A673 (cell line): ENCODE measurements at regions not wholly inside any gene's neighbourhood (a gene's known extent, or its start where the extent isn't known, plus 50 kb on each side); places are given as distances from the start of the nearest gene placed in this dataset.

ENCODE experiments used
- EZH2 ChIP-seq: fragments of 200-600 bp; sonication (generic); IDR thresholded peaks from 2 replicates; pipeline ENCODE4 v1.6.1; 2017; ENCODE audit warnings: borderline replicate concordance, low read depth, mild to moderate bottlenecking, mixed read lengths, antibody characterized with exemption, low read length; ENCODE audit not compliant: poor library complexity, severe bottlenecking
- TF ChIP-seq, protein P1 (sequence below): fragments of 300-800, 200-600 bp; sonication (generic); conservative IDR thresholded peaks from 2 replicates; pipeline ENCODE4 v1.5.1; 2017; ENCODE audit warnings: low read depth, mild to moderate bottlenecking, antibody characterized with exemption, low read length, moderate library complexity, mixed read lengths

GRCh38 chr7:84354030-84354429 is 159.4 kb upstream of the SEMA3A start:
- TF ChIP-seq, protein P1, sequence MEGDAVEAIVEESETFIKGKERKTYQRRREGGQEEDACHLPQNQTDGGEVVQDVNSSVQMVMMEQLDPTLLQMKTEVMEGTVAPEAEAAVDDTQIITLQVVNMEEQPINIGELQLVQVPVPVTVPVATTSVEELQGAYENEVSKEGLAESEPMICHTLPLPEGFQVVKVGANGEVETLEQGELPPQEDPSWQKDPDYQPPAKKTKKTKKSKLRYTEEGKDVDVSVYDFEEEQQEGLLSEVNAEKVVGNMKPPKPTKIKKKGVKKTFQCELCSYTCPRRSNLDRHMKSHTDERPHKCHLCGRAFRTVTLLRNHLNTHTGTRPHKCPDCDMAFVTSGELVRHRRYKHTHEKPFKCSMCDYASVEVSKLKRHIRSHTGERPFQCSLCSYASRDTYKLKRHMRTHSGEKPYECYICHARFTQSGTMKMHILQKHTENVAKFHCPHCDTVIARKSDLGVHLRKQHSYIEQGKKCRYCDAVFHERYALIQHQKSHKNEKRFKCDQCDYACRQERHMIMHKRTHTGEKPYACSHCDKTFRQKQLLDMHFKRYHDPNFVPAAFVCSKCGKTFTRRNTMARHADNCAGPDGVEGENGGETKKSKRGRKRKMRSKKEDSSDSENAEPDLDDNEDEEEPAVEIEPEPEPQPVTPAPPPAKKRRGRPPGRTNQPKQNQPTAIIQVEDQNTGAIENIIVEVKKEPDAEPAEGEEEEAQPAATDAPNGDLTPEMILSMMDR, result no peak
- no peak for TF ChIP-seq EZH2
